CD4-positive, alpha-beta T cell (primary cell): ENCODE measurements at regions not wholly inside any gene's neighbourhood (a gene's known extent, or its start where the extent isn't known, plus 50 kb on each side); places are given as distances from the start of the nearest gene placed in this dataset.

Experiments
- ATAC-seq: fragments of 200-7000 bp; cut with Tn5 transposase; one replicate; pipeline ENCODE4 v1.10.0; 2022; ENCODE audit warnings: mild to moderate bottlenecking; ENCODE audit not compliant: poor library complexity
- CTCF ChIA-PET: fragments of 350-600 bp; sonication (Branson Sonifier 250); formaldehyde crosslinking; loops from one replicate; lab custom pipeline; 2021; ENCODE audit warnings: antibody characterized with exemption, inconsistent platforms; lab: Charles Lee
- POLR2A ChIA-PET: fragments of 350-600 bp; sonication (Branson Sonifier 250); formaldehyde crosslinking; loops from one replicate; lab custom pipeline; 2021; ENCODE audit warnings: antibody characterized with exemption, inconsistent platforms; lab: Charles Lee
- DNase-seq, 14 experiments: peaks; one replicate each; pipeline ENCODE4 v3.0.0-alpha.2; 2013 to 2020; ENCODE audit warnings: mixed read lengths in 2 of 14
- H3K27ac ChIP-seq, 2 donors: one replicate each; pipeline versions ENCODE4 v1.5.1 to v1.7.0; 2013; ENCODE audit warnings: low read length in 2 of 2, low read depth in 1 of 2, mild to moderate bottlenecking in 1 of 2
- H3K27me3 ChIP-seq, 2 experiments: 1 replicate in 1 of 2; 2 replicates in 1 of 2; pipeline versions ENCODE4 v1.6.1 to v1.7.0; 2013; ENCODE audit warnings: low read length in 2 of 2, control low read depth in 1 of 2, mild to moderate bottlenecking in 1 of 2, moderate library complexity in 1 of 2; ENCODE audit not compliant: insufficient read depth in 2 of 2, control insufficient read depth in 1 of 2
- H3K36me3 ChIP-seq: one replicate; pipeline ENCODE4 v1.6.1; 2013; ENCODE audit warnings: low read length, control low read depth; ENCODE audit not compliant: insufficient read depth
- H3K4me1 ChIP-seq: one replicate; pipeline ENCODE4 v1.6.1; 2013; ENCODE audit warnings: low read length, control low read depth; ENCODE audit not compliant: insufficient read depth
- H3K4me3 ChIP-seq: one replicate; pipeline ENCODE4 v1.5.1; 2013; ENCODE audit warnings: mild to moderate bottlenecking, low read length, moderate library complexity
- H3K9me3 ChIP-seq, 2 experiments: 1 replicate in 1 of 2; 2 replicates in 1 of 2; pipeline versions ENCODE4 v1.6.1 to v1.7.0; 2013; ENCODE audit warnings: low read length in 2 of 2, mild to moderate bottlenecking in 2 of 2, control low read depth in 1 of 2, moderate library complexity in 1 of 2; ENCODE audit not compliant: control insufficient read depth in 1 of 2, insufficient read depth in 1 of 2
- H3K27ac Mint-ChIP-seq: one replicate; pipeline ENCODE4 v1.8.0; 2020; ENCODE audit warnings: mixed read lengths
- H3K27me3 Mint-ChIP-seq: one replicate; pipeline ENCODE4 v1.8.0; 2021; ENCODE audit warnings: mixed read lengths
- H3K36me3 Mint-ChIP-seq: one replicate; pipeline ENCODE4 v1.8.0; 2021; ENCODE audit warnings: low read depth, mixed read lengths
- H3K4me1 Mint-ChIP-seq: one replicate; pipeline ENCODE4 v1.8.0; 2021; ENCODE audit warnings: low read depth, mixed read lengths
- H3K4me3 Mint-ChIP-seq: one replicate; pipeline ENCODE4 v1.8.0; 2020; ENCODE audit warnings: mild to moderate bottlenecking, mixed read lengths
- H3K9me3 Mint-ChIP-seq: one replicate; pipeline ENCODE4 v1.8.0; 2020; ENCODE audit warnings: mixed read lengths
- CTCF ChIP-seq: fragments of 200-600 bp; IDR thresholded peaks from one replicate; pipeline ENCODE4 v1.8.0; 2022; ENCODE audit warnings: antibody characterized with exemption, mild to moderate bottlenecking
- intact Hi-C, 2 experiments: fragments of 100-400 bp; cut with DNase I in 1 of 2; cut with micrococcal nuclease in 1 of 2; formaldehyde crosslinking; loops; one replicate each; pipeline versions ENCODE4 v1.15.1 to v1.9.0; 2023 to 2025; cut with DNase I, micrococcal nuclease

- Mint-ChIP-seq H3K36me3 (no peaks in the 10 kb centered on the region), H3K9me3 (no peaks in the 10 kb centered on the region), H3K4me1 (no peaks in the 10 kb centered on the region), H3K27ac (no peak overlapping the region), H3K4me3 (no peak overlapping the region), H3K27me3 (no peaks in the 10 kb centered on the region)
- no peak for TF ChIP-seq CTCF
- POLR2A ChIA-PET, result no interaction called here
- Histone ChIP-seq H3K36me3 (no peaks in the 10 kb centered on the region), H3K9me3 (no peaks in the 10 kb centered on the region), H3K4me1 (no peaks in the 10 kb centered on the region), H3K4me3 (no peak overlapping the region), H3K27me3 (no peaks in the 10 kb centered on the region), H3K27ac (no peak overlapping the region)
- intact Hi-C loops, result no loop called here
- CTCF ChIA-PET, result no interaction called here
- ATAC-seq (no peak), DNase-seq (no peak)
These were observed 60.3 kb downstream of the DACT1 start for GRCh38 chr14:58697930-58698642.

- Mint-ChIP-seq H3K4me1 (no peaks in the 10 kb centered on the region), H3K27me3 (peaks cover under 1% of the 10 kb centered on the region), H3K9me3 (no peaks in the 10 kb centered on the region), H3K4me3 (no peak overlapping the region), H3K27ac (no peak overlapping the region), H3K36me3 (no peaks in the 10 kb centered on the region)
- ChIA-PET POLR2A (no interaction called here), CTCF (no interaction called here)
- DNase-seq (no peak), ATAC-seq (no peak)
- H3K27ac ChIP-seq, result no peak overlapping the region
- H3K9me3 ChIP-seq, result no peaks in the 10 kb centered on the region
- no peak overlapping the region for H3K4me3 ChIP-seq
- no peak for TF ChIP-seq CTCF
- H3K4me1 ChIP-seq, result no peaks in the 10 kb centered on the region
- H3K27me3 ChIP-seq, result no peaks in the 10 kb centered on the region
- no peaks in the 10 kb centered on the region for H3K36me3 ChIP-seq
- intact Hi-C loops, result no loop called here
These were observed 62.0 kb downstream of the DACT1 start for GRCh38 chr14:58699681-58700205.

- no peak overlapping the region for H3K27ac ChIP-seq
- ChIA-PET POLR2A (no interaction called here), CTCF (no interaction called here)
- no peaks in the 10 kb centered on the region for H3K27me3 ChIP-seq
- Mint-ChIP-seq H3K4me3 (no peak overlapping the region), H3K36me3 (no peaks in the 10 kb centered on the region), H3K9me3 (no peaks in the 10 kb centered on the region), H3K4me1 (no peaks in the 10 kb centered on the region), H3K27ac (no peak overlapping the region), H3K27me3 (peaks cover 5% of the 10 kb centered on the region)
- no peaks in the 10 kb centered on the region for H3K9me3 ChIP-seq
- no peak for TF ChIP-seq CTCF
- no peaks in the 10 kb centered on the region for H3K36me3 ChIP-seq
- intact Hi-C loops, result no loop called here
- no peak for DNase-seq
- no peak overlapping the region for H3K4me3 ChIP-seq
- no peak for ATAC-seq
- H3K4me1 ChIP-seq, result no peaks in the 10 kb centered on the region
These were observed 63.4 kb downstream of the DACT1 start for GRCh38 chr14:58701156-58701555.
